Kidney (tissue), 13 donors: ENCODE measurements at regions not wholly inside any gene's neighbourhood (a gene's known extent, or its start where the extent isn't known, plus 50 kb on each side); places are given as distances from the start of the nearest gene placed in this dataset.
A peak's percentile ranks its signal among the peaks of the same experiment; 100 is the strongest.

Experiments
- DNase-seq, 5 donors: peaks; one replicate each; pipeline ENCODE4 v3.0.0-alpha.2; 2013 to 2020
- FAIRE-seq: peaks from 2 replicates; lab custom pipeline; 2012; peaks lifted over from hg19 to GRCh38; lab: Jason Lieb, UNC
- H3K27ac ChIP-seq, 2 donors: one replicate each; pipeline ENCODE4 v1.7.0; 2013; ENCODE audit warnings: low read depth in 2 of 2, low read length in 2 of 2, inconsistent platforms in 1 of 2
- H3K27me3 ChIP-seq: one replicate; pipeline ENCODE4 v1.7.1; 2013; ENCODE audit warnings: low read length, inconsistent platforms; ENCODE audit not compliant: control insufficient read depth, insufficient read depth
- H3K36me3 ChIP-seq, 3 donors: one replicate each; pipeline versions ENCODE4 v1.7.0 to v1.7.1; 2013; ENCODE audit warnings: low read length in 3 of 3, control low read depth in 1 of 3, inconsistent platforms in 1 of 3; ENCODE audit not compliant: insufficient read depth in 3 of 3, control insufficient read depth in 2 of 3
- H3K4me1 ChIP-seq, 3 donors: one replicate each; pipeline versions ENCODE4 v1.7.0 to v1.7.1; 2013; ENCODE audit warnings: low read length in 3 of 3, inconsistent platforms in 1 of 3, low read depth in 1 of 3; ENCODE audit not compliant: control insufficient read depth in 2 of 3, insufficient read depth in 2 of 3
- H3K4me3 ChIP-seq, 3 donors: one replicate each; pipeline versions ENCODE4 v1.7.0 to v1.8.1; 2013; ENCODE audit warnings: low read length in 3 of 3, control low read depth in 1 of 3, inconsistent platforms in 1 of 3
- H3K9ac ChIP-seq, 3 donors: one replicate each; pipeline versions ENCODE4 v1.7.0 to v1.7.1; 2013; ENCODE audit warnings: low read length in 3 of 3, control low read depth in 1 of 3, inconsistent platforms in 1 of 3
- H3K9me3 ChIP-seq, 3 donors: one replicate each; pipeline versions ENCODE4 v1.7.0 to v1.7.1; 2013; ENCODE audit warnings: low read length in 3 of 3, control low read depth in 1 of 3, inconsistent platforms in 1 of 3; ENCODE audit not compliant: control insufficient read depth in 2 of 3, insufficient read depth in 1 of 3
- CTCF ChIP-seq: IDR thresholded peaks from 3 replicates; pipeline ENCODE4 v1.5.1; 2012; ENCODE audit warnings: mild to moderate bottlenecking, moderate library complexity, borderline replicate concordance; ENCODE audit not compliant: insufficient read depth; ENCODE audit errors: extremely low read depth
- intact Hi-C: fragments of 100-400 bp; cut with DNase I; formaldehyde crosslinking; loops from one replicate; pipeline ENCODE4 v1.11.1; 2022
- donor health status: control.
- donor health status: control.
- donor health status: control.
- donor health status: control.
- donor health status: control.
- donor health status: DM: yes; HTN: yes; CAD: no.
- donor health status: Normal renal cell carcinoma (clear cell type).

GRCh38 chr20:19937651-19938420 is 79.3 kb upstream of the NAA20 start:
- H3K9ac ChIP-seq = peak overlapping the region in 2 of 3 donors; percentile 10 to 16
- no peak for TF ChIP-seq CTCF
- DNase-seq (no peak), FAIRE-seq (no peak)
- H3K4me3 ChIP-seq = no peak overlapping the region
- no peaks in the 10 kb centered on the region for H3K9me3 ChIP-seq
- peaks cover 0 to 56% (median 43%) of the 10 kb centered on the region in 3 donors for H3K4me1 ChIP-seq
- H3K27me3 ChIP-seq = no peaks in the 10 kb centered on the region
- H3K36me3 ChIP-seq = peaks cover 0 to 5% (median 4%) of the 10 kb centered on the region in 3 donors
- peak overlapping the region in 1 of 2 donors; percentile 81 for H3K27ac ChIP-seq
- intact Hi-C loops = no loop called here

DNA sequence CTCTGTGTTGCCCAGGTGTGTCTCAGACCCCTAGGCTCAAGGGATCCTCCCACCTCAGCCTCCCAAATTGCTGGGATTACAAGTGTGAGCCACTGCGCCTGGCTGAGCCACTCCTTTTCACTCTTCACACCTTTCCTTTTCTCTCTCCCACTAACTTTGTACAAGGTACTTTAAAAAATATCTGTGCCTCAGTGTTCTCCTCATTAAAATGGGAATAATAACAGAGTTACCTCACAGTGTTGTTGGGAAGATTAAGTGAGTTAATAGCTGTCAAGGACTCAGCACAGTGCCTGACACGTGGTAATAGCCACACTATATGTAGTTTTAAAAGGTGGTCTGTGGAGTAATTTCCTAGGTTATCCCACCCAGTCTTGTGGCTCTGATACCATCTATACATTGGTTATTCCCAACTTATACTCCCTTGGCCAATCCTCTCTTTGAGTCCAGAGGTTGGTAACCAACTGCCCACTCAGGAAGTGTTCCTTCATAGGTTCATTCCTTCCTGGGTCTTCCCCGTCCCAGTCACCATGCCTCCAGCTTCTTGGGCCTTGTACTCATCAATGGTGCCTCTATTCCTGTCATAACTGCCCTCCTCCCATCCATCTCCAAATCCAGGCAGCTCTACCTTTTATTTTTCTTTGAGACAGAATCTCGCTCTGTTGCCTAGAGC is 78.6 kb upstream of the NAA20 start:
- no peaks in the 10 kb centered on the region for H3K27me3 ChIP-seq
- peaks cover 0 to 63% (median 38%) of the 10 kb centered on the region in 3 donors for H3K4me1 ChIP-seq
- FAIRE-seq = no peak
- no peaks in the 10 kb centered on the region for H3K9me3 ChIP-seq
- TF ChIP-seq CTCF = no peak
- intact Hi-C loops = no loop called here
- peaks cover 0 to 5% (median 4%) of the 10 kb centered on the region in 3 donors for H3K36me3 ChIP-seq
- no peak overlapping the region for H3K9ac ChIP-seq
- H3K27ac ChIP-seq = peak overlapping the region in 1 of 2 donors; percentile 4
- no peak overlapping the region for H3K4me3 ChIP-seq
- no peak for DNase-seq

- H3K27me3 ChIP-seq = no peaks in the 10 kb centered on the region
- no peak overlapping the region for H3K4me3 ChIP-seq
- TF ChIP-seq CTCF = no peak
- FAIRE-seq (no peak), DNase-seq (no peak)
- no peaks in the 10 kb centered on the region for H3K9me3 ChIP-seq
- H3K27ac ChIP-seq = peak overlapping the region; percentile 7 to 49
- H3K36me3 ChIP-seq = peaks cover 0 to 5% (median 4%) of the 10 kb centered on the region in 3 donors
- peaks cover 0 to 52% (median 31%) of the 10 kb centered on the region in 3 donors for H3K4me1 ChIP-seq
- intact Hi-C loops = no loop called here
- no peak overlapping the region for H3K9ac ChIP-seq
Measured at GRCh38 chr20:19940988-19941460, 76.1 kb upstream of the NAA20 start.
